ENCODE measurements at regions not wholly inside any gene's neighbourhood (a gene's known extent, or its start where the extent isn't known, plus 50 kb on each side); places are given as distances from the start of the nearest gene placed in this dataset.

DNA sequence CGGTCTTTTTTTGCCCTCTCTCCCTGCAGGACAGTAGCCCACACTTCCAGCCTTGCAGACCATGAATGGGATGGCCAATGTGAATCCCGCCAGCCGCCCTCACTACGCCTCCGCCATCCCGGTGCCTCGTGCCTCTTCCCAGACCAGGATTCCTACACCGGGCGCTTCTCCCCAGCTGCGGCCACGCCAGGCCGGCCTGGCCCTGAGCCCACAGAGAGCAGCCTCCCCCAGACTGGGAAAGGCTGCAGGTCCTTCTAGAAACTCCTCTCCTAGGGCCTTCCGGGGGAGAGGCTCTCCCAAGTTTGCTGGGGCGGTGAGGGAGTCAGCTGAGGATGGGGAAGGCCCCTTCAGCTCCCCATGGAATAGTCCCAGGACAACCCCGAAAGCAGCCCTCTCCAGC, 83.9 kb downstream of the NAV1 start:
- H3K27me3 Mint-ChIP-seq (ENCODE audit: low read depth, poor library complexity), result peaks cover 3% of the 10 kb centered on the region
- no peaks in the 10 kb centered on the region for H3K9me3 Mint-ChIP-seq
- no peaks in the 10 kb centered on the region for H3K36me3 Mint-ChIP-seq (ENCODE audit: low read depth)
- TF ChIP-seq CTCF (IDR thresholded peaks at IDR 0.05), result no peak
- DNase-seq, result no peak
- peaks cover 71% of the 10 kb centered on the region for H3K4me1 Mint-ChIP-seq
- no peak overlapping the region for H3K27ac Mint-ChIP-seq
- H3K4me3 Mint-ChIP-seq, result no peak overlapping the region

GRCh38 chr1:201624741-201625225, 85.9 kb downstream of the NAV1 start:
- Mint-ChIP-seq H3K4me3 (no peak overlapping the region), H3K36me3 (ENCODE audit: low read depth) (no peaks in the 10 kb centered on the region), H3K4me1 (peaks cover 71% of the 10 kb centered on the region), H3K27me3 (ENCODE audit: low read depth, poor library complexity) (peaks cover 14% of the 10 kb centered on the region), H3K27ac (no peak overlapping the region), H3K9me3 (no peaks in the 10 kb centered on the region)
- no peak for DNase-seq
- TF ChIP-seq CTCF (IDR thresholded peaks at IDR 0.05), result no peak

- no peaks in the 10 kb centered on the region for H3K36me3 Mint-ChIP-seq (ENCODE audit: low read depth)
- TF ChIP-seq CTCF (IDR thresholded peaks at IDR 0.05), result no peak
- peaks cover 71% of the 10 kb centered on the region for H3K4me1 Mint-ChIP-seq
- peaks cover 14% of the 10 kb centered on the region for H3K27me3 Mint-ChIP-seq (ENCODE audit: low read depth, poor library complexity)
- no peak overlapping the region for H3K27ac Mint-ChIP-seq
- DNase-seq, result no peak
- H3K4me3 Mint-ChIP-seq, result no peak overlapping the region
- H3K9me3 Mint-ChIP-seq, result no peaks in the 10 kb centered on the region
Observed at GRCh38 chr1:201625226-201625761, 86.4 kb downstream of the NAV1 start.

- Mint-ChIP-seq H3K4me3 (no peak overlapping the region), H3K9me3 (no peaks in the 10 kb centered on the region), H3K36me3 (ENCODE audit: low read depth) (no peaks in the 10 kb centered on the region), H3K27me3 (ENCODE audit: low read depth, poor library complexity) (peaks cover 14% of the 10 kb centered on the region), H3K27ac (no peak overlapping the region), H3K4me1 (peaks cover 71% of the 10 kb centered on the region)
- DNase-seq, result no peak
- no peak for TF ChIP-seq CTCF (IDR thresholded peaks at IDR 0.05)
Observed at GRCh38 chr1:201625851-201626251, 86.9 kb downstream of the NAV1 start.

DNA sequence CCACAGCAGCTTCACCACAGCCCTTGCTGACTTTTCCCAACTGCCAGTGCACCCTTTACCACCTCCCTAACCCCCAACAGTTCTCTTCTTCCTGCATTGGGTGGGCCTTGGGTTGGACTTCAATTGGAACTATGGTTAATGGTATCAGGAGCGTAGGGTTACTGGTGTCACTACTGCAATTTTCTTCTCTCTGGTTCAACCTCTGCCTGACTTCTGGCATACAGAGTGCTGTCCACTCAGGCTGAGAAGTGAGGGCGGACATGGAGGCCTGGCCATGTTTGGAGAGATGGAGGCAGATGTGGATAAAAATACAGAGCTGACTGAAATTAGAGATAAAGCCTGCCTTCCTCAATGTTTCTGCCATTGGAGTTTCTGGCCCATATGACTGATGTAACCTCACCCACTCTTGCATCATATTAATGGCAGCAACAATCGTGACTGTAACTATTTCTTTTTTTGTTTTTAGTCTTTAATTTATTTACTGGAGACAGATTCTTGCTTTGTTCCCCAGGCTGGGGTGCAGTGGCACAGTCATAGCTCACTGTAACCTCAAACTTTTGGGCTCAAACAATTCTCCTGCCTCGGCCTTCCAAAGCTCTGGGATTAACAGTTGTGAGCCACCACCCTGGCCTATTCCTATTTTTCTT, 87.8 kb downstream of the NAV1 start:
- H3K4me3 Mint-ChIP-seq, result no peak overlapping the region
- no peak overlapping the region for H3K27ac Mint-ChIP-seq
- peaks cover 66% of the 10 kb centered on the region for H3K4me1 Mint-ChIP-seq
- H3K9me3 Mint-ChIP-seq, result no peaks in the 10 kb centered on the region
- H3K36me3 Mint-ChIP-seq (ENCODE audit: low read depth), result no peaks in the 10 kb centered on the region
- H3K27me3 Mint-ChIP-seq (ENCODE audit: low read depth, poor library complexity), result peaks cover 20% of the 10 kb centered on the region
- no peak for TF ChIP-seq CTCF (IDR thresholded peaks at IDR 0.05)
- DNase-seq, result no peak

DNA sequence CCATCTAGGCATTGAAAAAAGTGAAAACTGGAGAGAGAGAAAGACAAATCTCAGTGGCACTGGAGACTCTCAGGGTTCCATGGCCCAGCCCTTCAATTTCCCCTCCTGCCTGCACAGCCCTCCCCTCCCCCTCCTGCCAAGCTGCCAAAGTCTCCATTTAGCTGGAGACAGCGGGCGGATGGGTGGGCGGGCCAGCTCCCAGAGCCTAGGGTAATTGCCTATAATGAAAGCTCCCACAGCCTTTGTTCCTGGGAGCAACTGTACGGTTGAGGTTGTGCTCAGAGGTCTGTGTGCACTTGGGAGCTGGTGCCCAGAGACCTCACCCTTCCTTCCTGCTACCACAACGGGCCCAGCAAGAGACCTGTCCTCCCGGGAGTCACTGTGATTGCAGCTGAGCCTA, 89.6 kb downstream of the NAV1 start:
- TF ChIP-seq CTCF (IDR thresholded peaks at IDR 0.05), result no peak
- Mint-ChIP-seq H3K9me3 (no peaks in the 10 kb centered on the region), H3K36me3 (ENCODE audit: low read depth) (no peaks in the 10 kb centered on the region), H3K27ac (no peak overlapping the region), H3K27me3 (ENCODE audit: low read depth, poor library complexity) (peaks cover 27% of the 10 kb centered on the region), H3K4me3 (no peak overlapping the region), H3K4me1 (peaks cover 53% of the 10 kb centered on the region)
- DNase-seq, result peak; percentile 41

All from nephron progenitor cell (in vitro differentiated cells).